Prostate gland (tissue), 2 donors: ENCODE measurements at regions not wholly inside any gene's neighbourhood (a gene's known extent, or its start where the extent isn't known, plus 50 kb on each side); places are given as distances from the start of the nearest gene placed in this dataset.

Experiments
- DNase-seq: peaks from one replicate; pipeline ENCODE4 v3.0.0-alpha.2; 2019; ENCODE audit warnings: low spot score
- H3K27ac ChIP-seq, 2 donors: fragments of 200-600 bp; sonication (generic); 2 replicates each; pipeline ENCODE4 v1.5.1; 2017 to 2019
- H3K27me3 ChIP-seq: fragments of 200-600 bp; sonication (generic); replicated peaks from 2 replicates; pipeline ENCODE4 v1.5.1; 2019; ENCODE audit not compliant: insufficient read depth
- H3K36me3 ChIP-seq, 2 donors: fragments of 200-600 bp; sonication (generic); 1 replicate in 1 of 2; 2 replicates in 1 of 2; pipeline versions ENCODE4 v1.5.1 to v1.8.1; 2017 to 2019
- H3K4me1 ChIP-seq: fragments of 200-600 bp; sonication (generic); replicated peaks from 2 replicates; pipeline ENCODE4 v1.5.1; 2019
- H3K4me3 ChIP-seq, 2 donors: fragments of 200-600 bp; sonication (generic); 2 replicates each; pipeline ENCODE4 v1.5.1; 2017 to 2019
- H3K9me3 ChIP-seq: fragments of 200-600 bp; sonication (generic); 2 replicates; pipeline ENCODE4 v1.5.1; 2017
- POLR2A ChIP-seq: fragments of 450-650 bp; IDR thresholded peaks from one replicate; pipeline ENCODE4 v1.6.1; 2016; ENCODE audit warnings: antibody characterized with exemption, mild to moderate bottlenecking
- POLR2AphosphoS5 ChIP-seq: sonication (generic); formaldehyde crosslinking; IDR thresholded peaks from one replicate; pipeline ENCODE4 v1.6.1; 2017; ENCODE audit warnings: antibody characterized with exemption
- WGBS: methylation state at CpG from one replicate; pipeline ENCODE4 v1.1.5; 2018; 5-methylcytosine and 5-hydroxymethylcytosine counted together
- intact Hi-C: fragments of 100-400 bp; cut with DNase I; formaldehyde crosslinking; loops from one replicate; pipeline ENCODE4 v1.14.2; 2022
- TF ChIP-seq, protein P1 (sequence below), 4 experiments: fragments of 200-600 bp in 2 of 4; fragments of 450-650 bp in 2 of 4; sonication (generic) in 2 of 4; IDR thresholded peaks; 1 replicate in 3 of 4; 2 replicates in 1 of 4; pipeline ENCODE4 v1.5.1; 2016 to 2019; ENCODE audit warnings: antibody characterized with exemption in 4 of 4, mild to moderate bottlenecking in 2 of 4, moderate library complexity in 2 of 4

- Histone ChIP-seq H3K9me3 (no peaks in the 10 kb centered on the region), H3K4me3 (no peak overlapping the region), H3K27me3 (no peaks in the 10 kb centered on the region), H3K36me3 (no peaks in the 10 kb centered on the region), H3K27ac (no peak overlapping the region), H3K4me1 (no peaks in the 10 kb centered on the region)
- TF ChIP-seq POLR2AphosphoS5, result no peak
- TF ChIP-seq POLR2A, result no peak
- TF ChIP-seq, protein P1, sequence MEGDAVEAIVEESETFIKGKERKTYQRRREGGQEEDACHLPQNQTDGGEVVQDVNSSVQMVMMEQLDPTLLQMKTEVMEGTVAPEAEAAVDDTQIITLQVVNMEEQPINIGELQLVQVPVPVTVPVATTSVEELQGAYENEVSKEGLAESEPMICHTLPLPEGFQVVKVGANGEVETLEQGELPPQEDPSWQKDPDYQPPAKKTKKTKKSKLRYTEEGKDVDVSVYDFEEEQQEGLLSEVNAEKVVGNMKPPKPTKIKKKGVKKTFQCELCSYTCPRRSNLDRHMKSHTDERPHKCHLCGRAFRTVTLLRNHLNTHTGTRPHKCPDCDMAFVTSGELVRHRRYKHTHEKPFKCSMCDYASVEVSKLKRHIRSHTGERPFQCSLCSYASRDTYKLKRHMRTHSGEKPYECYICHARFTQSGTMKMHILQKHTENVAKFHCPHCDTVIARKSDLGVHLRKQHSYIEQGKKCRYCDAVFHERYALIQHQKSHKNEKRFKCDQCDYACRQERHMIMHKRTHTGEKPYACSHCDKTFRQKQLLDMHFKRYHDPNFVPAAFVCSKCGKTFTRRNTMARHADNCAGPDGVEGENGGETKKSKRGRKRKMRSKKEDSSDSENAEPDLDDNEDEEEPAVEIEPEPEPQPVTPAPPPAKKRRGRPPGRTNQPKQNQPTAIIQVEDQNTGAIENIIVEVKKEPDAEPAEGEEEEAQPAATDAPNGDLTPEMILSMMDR (IDR thresholded peaks at IDR 0.05), result no peak
- intact Hi-C loops, result no loop called here
- WGBS, result 80% methylated on average over 2 of the region's 3 CpGs
- DNase-seq, result no peak
Observed at GRCh38 chrX:39140581-39140980, 339.3 kb downstream of the MID1IP1 start.

DNA sequence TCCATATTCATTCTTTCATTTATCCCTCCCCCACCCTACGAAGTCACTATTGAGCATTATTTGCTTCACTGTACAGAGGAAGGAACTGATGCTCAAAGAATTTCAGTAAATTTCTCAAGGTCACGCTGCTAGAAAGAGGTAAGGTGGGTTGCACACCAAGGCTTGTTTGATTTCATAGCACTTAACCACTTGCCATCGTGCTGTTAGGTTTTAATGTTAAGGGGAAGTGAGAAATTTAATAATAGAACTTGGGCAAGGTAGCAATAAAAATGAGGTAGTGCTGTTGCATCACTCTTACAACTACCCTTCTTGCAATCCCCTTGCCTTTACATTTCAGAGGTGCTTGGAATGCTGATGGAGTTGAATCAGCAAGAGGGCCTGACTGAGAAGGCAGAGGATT, 343.1 kb downstream of the MID1IP1 start:
- intact Hi-C loops, result no loop called here
- TF ChIP-seq, protein P1 (IDR thresholded peaks at IDR 0.05), result no peak
- no peak for TF ChIP-seq POLR2AphosphoS5
- no peak for TF ChIP-seq POLR2A
- Histone ChIP-seq H3K27ac (no peak overlapping the region), H3K4me1 (no peaks in the 10 kb centered on the region), H3K9me3 (no peaks in the 10 kb centered on the region), H3K36me3 (no peaks in the 10 kb centered on the region), H3K4me3 (no peak overlapping the region), H3K27me3 (no peaks in the 10 kb centered on the region)
- WGBS, result 72% methylated on average over 3 of the region's 3 CpGs
- DNase-seq, result no peak

DNA sequence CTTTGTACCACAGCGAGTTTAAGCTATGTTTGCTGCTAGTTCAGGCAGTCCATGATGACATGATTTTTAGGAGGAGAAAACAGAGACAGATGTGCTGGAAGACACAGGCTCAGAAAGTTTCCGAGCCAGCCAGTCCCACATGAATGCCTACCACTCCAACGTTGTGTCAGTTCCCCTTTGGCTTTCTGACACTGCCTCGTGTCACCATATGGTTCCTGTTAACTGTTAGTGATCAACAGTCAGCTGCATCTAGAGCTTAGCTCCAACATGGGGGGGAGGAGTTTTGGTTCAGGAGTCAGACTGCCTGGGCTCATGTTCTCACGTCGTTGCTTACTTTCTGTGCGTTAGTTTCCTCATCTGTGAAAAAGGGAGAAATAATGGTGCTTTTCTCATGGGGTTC, 343.7 kb downstream of the MID1IP1 start:
- no peak for DNase-seq
- intact Hi-C loops, result no loop called here
- no peak for TF ChIP-seq POLR2AphosphoS5
- no peak for TF ChIP-seq POLR2A
- TF ChIP-seq, protein P1 (IDR thresholded peaks at IDR 0.05), result no peak

DNA sequence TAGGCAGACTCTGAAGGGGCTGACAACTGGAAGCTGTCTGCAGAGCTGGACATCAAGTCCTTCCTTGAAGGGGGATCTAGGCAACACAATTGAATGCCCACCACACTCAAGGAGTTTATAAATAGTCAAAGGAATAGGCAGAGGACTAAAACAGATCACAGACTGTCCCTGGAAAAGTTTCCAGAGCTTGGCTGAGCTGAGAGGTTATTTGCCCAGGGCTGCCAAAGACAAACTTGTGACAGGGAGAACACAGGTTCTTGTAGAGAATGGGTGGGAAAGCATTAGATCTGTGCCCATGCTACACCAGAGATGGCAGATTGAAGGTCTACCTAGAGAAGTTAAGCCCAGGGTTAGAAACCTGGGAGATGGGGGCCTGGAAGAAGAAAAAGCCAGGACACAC, 344.6 kb downstream of the MID1IP1 start:
- intact Hi-C loops, result no loop called here
- Histone ChIP-seq H3K9me3 (no peaks in the 10 kb centered on the region), H3K4me1 (no peaks in the 10 kb centered on the region), H3K27ac (no peak overlapping the region), H3K27me3 (no peaks in the 10 kb centered on the region), H3K4me3 (no peak overlapping the region), H3K36me3 (no peaks in the 10 kb centered on the region)
- no peak for DNase-seq
- TF ChIP-seq, protein P1 (IDR thresholded peaks at IDR 0.05), result no peak
- TF ChIP-seq POLR2A, result no peak
- no peak for TF ChIP-seq POLR2AphosphoS5

More for the DNA sequence above, 343.7 kb downstream of the MID1IP1 start:
- H3K4me3 ChIP-seq, result no peak overlapping the region
- no peaks in the 10 kb centered on the region for H3K36me3 ChIP-seq
- no peaks in the 10 kb centered on the region for H3K27me3 ChIP-seq
- H3K27ac ChIP-seq, result no peak overlapping the region
- 79% methylated on average over 7 of the region's 7 CpGs for WGBS
- no peaks in the 10 kb centered on the region for H3K4me1 ChIP-seq
- H3K9me3 ChIP-seq, result no peaks in the 10 kb centered on the region

DNA sequence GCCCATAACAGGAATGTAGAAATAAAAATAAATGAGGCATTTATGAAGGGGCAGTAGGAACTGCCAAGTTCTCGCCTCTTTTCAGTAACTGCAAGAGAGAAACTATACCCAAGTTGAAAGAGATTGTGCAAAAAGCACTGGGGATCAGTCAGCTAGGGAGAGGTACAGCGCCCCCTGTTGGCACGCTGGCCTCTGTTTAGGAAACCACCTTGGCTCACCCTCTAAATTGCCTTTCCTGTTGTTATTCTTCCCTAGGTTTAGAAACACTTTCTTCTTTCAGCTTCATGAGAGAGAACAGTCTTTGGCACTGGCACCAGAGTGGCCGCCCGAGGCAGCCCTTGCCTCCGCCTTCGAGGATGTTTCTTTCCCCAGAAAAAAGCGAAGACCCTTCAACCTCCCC, 348.5 kb downstream of the MID1IP1 start:
- H3K4me1 ChIP-seq, result no peaks in the 10 kb centered on the region
- H3K27ac ChIP-seq, result no peak overlapping the region
- TF ChIP-seq, protein P1 (IDR thresholded peaks at IDR 0.05), result peak in 3 of 4 experiments; percentile 48 to 60 (median 52)
- no peak for TF ChIP-seq POLR2A
- H3K36me3 ChIP-seq, result no peaks in the 10 kb centered on the region
- peak; percentile 36 for DNase-seq
- 18% methylated on average over 8 of the region's 8 CpGs for WGBS
- H3K9me3 ChIP-seq, result no peaks in the 10 kb centered on the region
- no peak overlapping the region for H3K4me3 ChIP-seq
- H3K27me3 ChIP-seq, result no peaks in the 10 kb centered on the region
- intact Hi-C loops, result loop anchor here (5.0 kb wide), 1 partner anchor 382 kb away; no protein-coding TSS in a partner anchor
